GM23338 (cell line): ENCODE measurements at regions not wholly inside any gene's neighbourhood (a gene's known extent, or its start where the extent isn't known, plus 50 kb on each side); places are given as distances from the start of the nearest gene placed in this dataset.

Source experiments
- CREB1 ChIP-seq: fragments of 250-450 bp; sonication (Bioruptor Pico); IDR thresholded peaks from 2 replicates; pipeline ENCODE4 v1.5.0; 2020; ENCODE audit warnings: low read depth, mild to moderate bottlenecking, moderate library complexity
- CTCF ChIP-seq, 2 experiments: fragments of 200-600 bp in 1 of 2; sonication (generic) in 1 of 2; conservative IDR thresholded peaks; 2 replicates each; pipeline versions ENCODE4 v1.5.1 to v1.6.1; 2016 to 2017; ENCODE audit warnings: antibody characterized with exemption in 2 of 2, low read depth in 2 of 2, mild to moderate bottlenecking in 2 of 2, moderate library complexity in 1 of 2
- ETS1 ChIP-seq: IDR thresholded peaks from 2 replicates; pipeline ENCODE4 v1.6.1; 2016; ENCODE audit warnings: antibody characterized with exemption
- EZH2 ChIP-seq: fragments of 200-600 bp; sonication (generic); IDR thresholded peaks from one replicate; pipeline ENCODE4 v1.8.0; 2017; ENCODE audit warnings: antibody characterized with exemption, mild to moderate bottlenecking, low read depth; ENCODE audit not compliant: unreplicated experiment
- EZH2phosphoT487 ChIP-seq: fragments of 200-600 bp; sonication (generic); IDR thresholded peaks from one replicate; pipeline ENCODE4 v1.8.1; 2018; ENCODE audit warnings: antibody characterized with exemption; ENCODE audit not compliant: unreplicated experiment
- JUNB ChIP-seq: IDR thresholded peaks from one replicate; pipeline ENCODE4 v1.6.1; 2016; ENCODE audit warnings: antibody characterized with exemption; ENCODE audit not compliant: unreplicated experiment
- NANOG ChIP-seq: IDR thresholded peaks from 2 replicates; pipeline ENCODE4 v1.6.1; 2016; ENCODE audit warnings: antibody characterized with exemption, borderline replicate concordance
- POLR2AphosphoS5 ChIP-seq: IDR thresholded peaks from 2 replicates; pipeline ENCODE4 v1.6.1; 2016; ENCODE audit warnings: antibody characterized with exemption, low read depth
- REST ChIP-seq: IDR thresholded peaks from one replicate; pipeline ENCODE4 v1.6.1; 2018; ENCODE audit warnings: antibody characterized with exemption; ENCODE audit not compliant: unreplicated experiment

- TF ChIP-seq REST: no peak
- no peak for TF ChIP-seq CREB1 (CRISPR knock-in tag)
- TF ChIP-seq POLR2AphosphoS5: no peak
- no peak for TF ChIP-seq CTCF (conservative IDR thresholded peaks at IDR 0.05; ENCODE audit: low read depth in 2 of 2)
- no peak for TF ChIP-seq EZH2phosphoT487
- TF ChIP-seq JUNB: no peak
- TF ChIP-seq EZH2: no peak
- TF ChIP-seq NANOG: no peak
- no peak for TF ChIP-seq ETS1
Measured at GRCh38 chr5:165277661-165278060, 1772.2 kb downstream of the MAT2B start.
